Central memory CD8-positive, alpha-beta T cell (primary cell): ENCODE measurements at regions not wholly inside any gene's neighbourhood (a gene's known extent, or its start where the extent isn't known, plus 50 kb on each side); places are given as distances from the start of the nearest gene placed in this dataset.
"Not testable (repeated sequence)": the region's sequence is repeated elsewhere in the genome, so short reads cannot be mapped to it uniquely, and the experiment has no call there.

Source experiments
- ATAC-seq: fragments of 150-1000 bp; cut with Tn5 transposase; replicated peaks from 2 replicates; pipeline ENCODE4 v1.10.0; 2022; ENCODE audit warnings: mild to moderate bottlenecking, moderate FRiP score, moderate number of reproducible peaks; ENCODE audit not compliant: poor library complexity, severe bottlenecking; ENCODE audit errors: extremely low read depth
- DNase-seq, 2 donors: peaks; one replicate each; pipeline ENCODE4 v3.0.0; 2021; ENCODE audit warnings: low spot score in 2 of 2
- H3K27ac Mint-ChIP-seq: one replicate; pipeline ENCODE4 v1.8.0; 2022; ENCODE audit warnings: low read depth, mild to moderate bottlenecking, moderate library complexity, mixed read lengths
- H3K27me3 Mint-ChIP-seq: one replicate; pipeline ENCODE4 v1.8.0; 2022; ENCODE audit warnings: mixed read lengths
- H3K36me3 Mint-ChIP-seq: one replicate; pipeline ENCODE4 v1.8.0; 2022; ENCODE audit warnings: mild to moderate bottlenecking, moderate library complexity, mixed read lengths; ENCODE audit not compliant: insufficient read depth
- H3K4me1 Mint-ChIP-seq: one replicate; pipeline ENCODE4 v1.8.0; 2022; ENCODE audit warnings: mixed read lengths
- H3K4me3 Mint-ChIP-seq: one replicate; pipeline ENCODE4 v1.8.0; 2022; ENCODE audit warnings: mild to moderate bottlenecking, moderate library complexity, mixed read lengths
- H3K9me3 Mint-ChIP-seq: one replicate; pipeline ENCODE4 v1.8.0; 2022; ENCODE audit warnings: mixed read lengths

GRCh38 chr15:31705076-31705678 is 325.1 kb upstream of the CHRNA7 start:
- DNase-seq, H3K4me1 Mint-ChIP-seq, H3K27ac Mint-ChIP-seq: not testable (repeated sequence)

GRCh38 chr15:31707944-31708702 is 322.2 kb upstream of the CHRNA7 start:
- not testable (repeated sequence) for H3K27me3 Mint-ChIP-seq, DNase-seq, H3K4me1 Mint-ChIP-seq, H3K36me3 Mint-ChIP-seq, H3K27ac Mint-ChIP-seq, H3K4me3 Mint-ChIP-seq, H3K9me3 Mint-ChIP-seq
- peak; percentile 43 for ATAC-seq

More at GRCh38 chr15:31705076-31705678, 325.1 kb upstream of the CHRNA7 start:
- H3K27me3 Mint-ChIP-seq, H3K36me3 Mint-ChIP-seq, H3K4me3 Mint-ChIP-seq, ATAC-seq, H3K9me3 Mint-ChIP-seq: not testable (repeated sequence)

- not testable (repeated sequence) for H3K4me1 Mint-ChIP-seq, DNase-seq, H3K9me3 Mint-ChIP-seq, H3K36me3 Mint-ChIP-seq, H3K4me3 Mint-ChIP-seq, H3K27me3 Mint-ChIP-seq, H3K27ac Mint-ChIP-seq
- peak; percentile 77 for ATAC-seq
These were observed 321.5 kb upstream of the CHRNA7 start for GRCh38 chr15:31708703-31709327.

- not testable (repeated sequence) for H3K27ac Mint-ChIP-seq, H3K4me3 Mint-ChIP-seq, H3K27me3 Mint-ChIP-seq, ATAC-seq, H3K4me1 Mint-ChIP-seq, DNase-seq, H3K9me3 Mint-ChIP-seq, H3K36me3 Mint-ChIP-seq
These were observed 320.8 kb upstream of the CHRNA7 start for GRCh38 chr15:31709479-31709878.

- not testable (repeated sequence) for ATAC-seq, H3K27ac Mint-ChIP-seq, H3K27me3 Mint-ChIP-seq, H3K4me1 Mint-ChIP-seq, DNase-seq, H3K9me3 Mint-ChIP-seq, H3K36me3 Mint-ChIP-seq, H3K4me3 Mint-ChIP-seq
These were observed 319.5 kb upstream of the CHRNA7 start for GRCh38 chr15:31710806-31711205.

GRCh38 chr15:31715208-31715607 is 315.1 kb upstream of the CHRNA7 start:
- not testable (repeated sequence) for DNase-seq, H3K4me3 Mint-ChIP-seq, H3K9me3 Mint-ChIP-seq, H3K27ac Mint-ChIP-seq, H3K36me3 Mint-ChIP-seq, ATAC-seq, H3K4me1 Mint-ChIP-seq, H3K27me3 Mint-ChIP-seq

GRCh38 chr15:31718625-31719024 is 311.7 kb upstream of the CHRNA7 start:
- not testable (repeated sequence) for H3K4me1 Mint-ChIP-seq, H3K27ac Mint-ChIP-seq, DNase-seq, ATAC-seq, H3K9me3 Mint-ChIP-seq, H3K4me3 Mint-ChIP-seq, H3K27me3 Mint-ChIP-seq, H3K36me3 Mint-ChIP-seq

- H3K36me3 Mint-ChIP-seq, H3K9me3 Mint-ChIP-seq, ATAC-seq, H3K4me3 Mint-ChIP-seq, DNase-seq, H3K27ac Mint-ChIP-seq, H3K4me1 Mint-ChIP-seq: not testable (repeated sequence)
- peaks cover 15% of the 10 kb centered on the region for H3K27me3 Mint-ChIP-seq
These were observed 310.8 kb upstream of the CHRNA7 start for GRCh38 chr15:31719396-31720022.

- peaks cover 34% of the 10 kb centered on the region for H3K27me3 Mint-ChIP-seq
- ATAC-seq, H3K9me3 Mint-ChIP-seq, H3K36me3 Mint-ChIP-seq, DNase-seq, H3K27ac Mint-ChIP-seq, H3K4me1 Mint-ChIP-seq, H3K4me3 Mint-ChIP-seq: not testable (repeated sequence)
These were observed 307.3 kb upstream of the CHRNA7 start for GRCh38 chr15:31723019-31723418.

GRCh38 chr15:31724903-31725302 is 305.4 kb upstream of the CHRNA7 start:
- DNase-seq, H3K4me1 Mint-ChIP-seq, H3K4me3 Mint-ChIP-seq, ATAC-seq, H3K27ac Mint-ChIP-seq, H3K36me3 Mint-ChIP-seq: not testable (repeated sequence)
- Mint-ChIP-seq H3K27me3 (peaks cover 50% of the 10 kb centered on the region), H3K9me3 (peaks cover 15% of the 10 kb centered on the region)

GRCh38 chr15:31725619-31726018 is 304.7 kb upstream of the CHRNA7 start:
- H3K36me3 Mint-ChIP-seq, H3K4me1 Mint-ChIP-seq, H3K4me3 Mint-ChIP-seq, DNase-seq, H3K27ac Mint-ChIP-seq, ATAC-seq: not testable (repeated sequence)
- Mint-ChIP-seq H3K9me3 (peaks cover 16% of the 10 kb centered on the region), H3K27me3 (peaks cover 57% of the 10 kb centered on the region)

GRCh38 chr15:31727612-31728011 is 302.7 kb upstream of the CHRNA7 start:
- no peak overlapping the region for H3K4me3 Mint-ChIP-seq
- H3K27ac Mint-ChIP-seq: no peak overlapping the region
- peaks cover 16% of the 10 kb centered on the region for H3K9me3 Mint-ChIP-seq
- H3K4me1 Mint-ChIP-seq: no peaks in the 10 kb centered on the region
- no peak for ATAC-seq
- DNase-seq: no peak
- no peaks in the 10 kb centered on the region for H3K36me3 Mint-ChIP-seq
- H3K27me3 Mint-ChIP-seq: peaks cover 71% of the 10 kb centered on the region
